SK-N-SH (cell line): ENCODE measurements at regions not wholly inside any gene's neighbourhood (a gene's known extent, or its start where the extent isn't known, plus 50 kb on each side); places are given as distances from the start of the nearest gene placed in this dataset.

ENCODE experiments used
- CTCF ChIA-PET: fragments of 300-600, 350-600 bp; formaldehyde crosslinking; extraction: SDS; loops from one replicate; lab custom pipeline; 2021; lab: Yijun Ruan, JAX
- POLR2A ChIA-PET: fragments of 350-600 bp; sonication (Branson Sonifier 250); formaldehyde crosslinking; extraction: SDS; loops from one replicate; lab custom pipeline; 2020; ENCODE audit warnings: antibody characterized with exemption, inconsistent platforms; lab: Yijun Ruan, JAX
- DNase-seq: peaks from one replicate; pipeline ENCODE4 v3.0.0; 2012
- H2AFZ ChIP-seq: fragments of 200-600 bp; sonication (generic); 2 replicates; pipeline ENCODE4 v1.8.1; 2016; ENCODE audit warnings: antibody characterized with exemption, mild to moderate bottlenecking, low read depth
- H3F3A ChIP-seq: fragments of 200-600 bp; sonication (generic); replicated peaks from 2 replicates; pipeline ENCODE3; 2016; ENCODE audit warnings: antibody characterized with exemption, mild to moderate bottlenecking; ENCODE audit not compliant: insufficient read depth
- H3K27ac ChIP-seq, 2 experiments: fragments of 200-500 bp in 1 of 2; fragments of 200-600 bp in 1 of 2; sonication (Bioruptor generic) in 1 of 2; sonication (generic), shearing (Covaris generic) in 1 of 2; 2 replicates each; pipeline versions ENCODE4 v1.5.1 to v1.6.1; 2014 to 2016; ENCODE audit warnings: low read depth in 2 of 2, inconsistent platforms in 1 of 2, low read length in 1 of 2, mild to moderate bottlenecking in 1 of 2, mixed read lengths in 1 of 2
- H3K27me3 ChIP-seq: fragments of 200-600 bp; sonication (generic), shearing (Covaris generic); 2 replicates; pipeline ENCODE4 v1.6.1; 2016; ENCODE audit warnings: mixed run types; ENCODE audit not compliant: insufficient read depth
- H3K36me3 ChIP-seq, 2 experiments: fragments of 200-500 bp in 1 of 2; fragments of 200-600 bp in 1 of 2; sonication (Bioruptor generic) in 1 of 2; sonication (generic) in 1 of 2; replicated peaks in 1 of 2; 2 replicates each; pipeline versions ENCODE3 to v1.5.1; 2014 to 2016; ENCODE audit warnings: low read length in 1 of 2, mild to moderate bottlenecking in 1 of 2; ENCODE audit not compliant: insufficient read depth in 2 of 2, control insufficient read depth in 1 of 2
- H3K4me1 ChIP-seq, 2 experiments: fragments of 200-500 bp in 1 of 2; fragments of 200-600 bp in 1 of 2; sonication (Bioruptor generic) in 1 of 2; sonication (generic), shearing (Covaris generic) in 1 of 2; 2 replicates each; pipeline versions ENCODE4 v1.5.1 to v1.6.1; 2014 to 2016; ENCODE audit warnings: low read depth in 1 of 2, low read length in 1 of 2, mixed run types in 1 of 2; ENCODE audit not compliant: insufficient read depth in 2 of 2, control insufficient read depth in 1 of 2
- H3K4me2 ChIP-seq: fragments of 200-600 bp; sonication (generic), shearing (Covaris generic); 2 replicates; pipeline ENCODE4 v1.6.1; 2017; ENCODE audit warnings: mixed run types
- H3K4me3 ChIP-seq, 2 experiments: fragments of 200-500 bp in 1 of 2; fragments of 200-600 bp in 1 of 2; sonication (Bioruptor generic) in 1 of 2; sonication (generic), shearing (Covaris generic) in 1 of 2; 2 replicates each; pipeline versions ENCODE4 v1.5.1 to v1.8.1; 2014 to 2016; ENCODE audit warnings: low read depth in 2 of 2, inconsistent platforms in 1 of 2, low read length in 1 of 2, mild to moderate bottlenecking in 1 of 2, mixed read lengths in 1 of 2, moderate library complexity in 1 of 2
- H3K79me2 ChIP-seq: fragments of 200-600 bp; sonication (generic); 2 replicates; pipeline ENCODE4 v1.8.1; 2017; ENCODE audit warnings: mild to moderate bottlenecking; ENCODE audit not compliant: insufficient read depth
- H3K9ac ChIP-seq: fragments of 200-600 bp; sonication (generic); 2 replicates; pipeline ENCODE4 v1.6.1; 2017; ENCODE audit warnings: mixed run types
- H3K9me2 ChIP-seq: fragments of 200-600 bp; sonication (generic); 2 replicates; pipeline ENCODE4 v1.6.1; 2017; ENCODE audit warnings: mixed run types
- H3K9me3 ChIP-seq: fragments of 200-600 bp; sonication (generic); 2 replicates; pipeline ENCODE4 v1.6.1; 2017; ENCODE audit warnings: mixed run types, mild to moderate bottlenecking, moderate library complexity
- H4K20me1 ChIP-seq: fragments of 200-600 bp; sonication (generic); 2 replicates; pipeline ENCODE4 v1.6.1; 2017; ENCODE audit warnings: mild to moderate bottlenecking, mixed run types; ENCODE audit not compliant: insufficient read depth
- CHD2 ChIP-seq: fragments of 150-350 bp; IDR thresholded peaks from 2 replicates; pipeline ENCODE4 v1.6.1; 2018; ENCODE audit warnings: low read length; ENCODE audit not compliant: partially characterized antibody
- ELF1 ChIP-seq: IDR thresholded peaks from 2 replicates; pipeline ENCODE4 v1.4.0; 2012
- EP300 ChIP-seq, 2 experiments: IDR thresholded peaks; 2 replicates each; pipeline versions ENCODE4 v1.4.0 to v1.6.1; 2012; ENCODE audit warnings: borderline replicate concordance in 1 of 2, low read depth in 1 of 2, low read length in 1 of 2
- EZH2phosphoT487 ChIP-seq: fragments of 200-600 bp; sonication (generic); IDR thresholded peaks from 2 replicates; pipeline ENCODE4 v1.6.1; 2017; ENCODE audit warnings: low read depth, mixed run types, mild to moderate bottlenecking, antibody characterized with exemption, moderate library complexity, borderline replicate concordance
- FOXJ3 ChIP-seq: sonication (generic); formaldehyde crosslinking; IDR thresholded peaks from 2 replicates; pipeline ENCODE4 v1.5.1; 2020; ENCODE audit warnings: mild to moderate bottlenecking, missing genetic modification reagents
- FOXM1 ChIP-seq: IDR thresholded peaks from 2 replicates; pipeline ENCODE4 v1.4.0; 2012; ENCODE audit warnings: low read depth, mild to moderate bottlenecking
- GABPA ChIP-seq: IDR thresholded peaks from 2 replicates; pipeline ENCODE4 v1.4.0; 2012; ENCODE audit warnings: low read depth, mild to moderate bottlenecking
- JUND ChIP-seq: IDR thresholded peaks from 2 replicates; pipeline ENCODE4 v1.4.0; 2012
- MEF2A ChIP-seq: IDR thresholded peaks from 2 replicates; pipeline ENCODE4 v1.4.0; 2012; ENCODE audit warnings: low read depth, borderline replicate concordance
- MXI1 ChIP-seq: IDR thresholded peaks from 2 replicates; pipeline ENCODE4 v1.6.1; 2012; ENCODE audit warnings: mild to moderate bottlenecking, low read depth, low read length, improper control_type of control experiment
- PBX3 ChIP-seq: IDR thresholded peaks from 2 replicates; pipeline ENCODE4; 2012
- POLR2AphosphoS5 ChIP-seq: IDR thresholded peaks from 2 replicates; pipeline ENCODE4 v1.6.1; 2012; ENCODE audit warnings: low read depth, low read length
- RAD21 ChIP-seq: IDR thresholded peaks from 2 replicates; pipeline ENCODE4 v1.6.1; 2012; ENCODE audit warnings: mild to moderate bottlenecking, low read length
- RCOR1 ChIP-seq: fragments of 150-350 bp; IDR thresholded peaks from 2 replicates; pipeline ENCODE4 v1.6.1; 2017; ENCODE audit warnings: antibody characterized with exemption, low read length
- RFX5 ChIP-seq: IDR thresholded peaks from 2 replicates; pipeline ENCODE4 v1.6.1; 2012; ENCODE audit warnings: mild to moderate bottlenecking, improper control_type of control experiment, low read length
- RXRA ChIP-seq: IDR thresholded peaks from 2 replicates; pipeline ENCODE4 v1.4.0; 2012; ENCODE audit warnings: low read depth, mild to moderate bottlenecking, borderline replicate concordance
- SIN3A ChIP-seq: IDR thresholded peaks from 2 replicates; pipeline ENCODE4 v1.6.1; 2012; ENCODE audit warnings: low read depth, mild to moderate bottlenecking, low read length, moderate library complexity, borderline replicate concordance
- TAF1 ChIP-seq: IDR thresholded peaks from 2 replicates; pipeline ENCODE4 v1.6.1; 2012; ENCODE audit warnings: low read depth, mild to moderate bottlenecking, low read length, moderate library complexity, borderline replicate concordance
- TCF12 ChIP-seq: IDR thresholded peaks from 2 replicates; pipeline ENCODE4 v1.4.0; 2012
- TEAD4 ChIP-seq: IDR thresholded peaks from 2 replicates; pipeline ENCODE4 v1.4.0; 2012; ENCODE audit warnings: mild to moderate bottlenecking, borderline replicate concordance; ENCODE audit not compliant: insufficient read depth
- YY1 ChIP-seq: IDR thresholded peaks from 2 replicates; pipeline ENCODE4 v1.4.0; 2012; ENCODE audit warnings: low read depth, mild to moderate bottlenecking
- ZBTB33 ChIP-seq: IDR thresholded peaks from 2 replicates; pipeline ENCODE4 v1.4.0; 2012; ENCODE audit warnings: low read depth, borderline replicate concordance
- WGBS: methylation state at CpG from one replicate; pipeline ENCODE4 v1.1.6; 2017; ENCODE audit warnings: low lambda C conversion rate; 5-methylcytosine and 5-hydroxymethylcytosine counted together
- TF ChIP-seq, protein P1 (sequence below): fragments of 150-350 bp; IDR thresholded peaks from 2 replicates; pipeline ENCODE4 v1.6.1; 2017; ENCODE audit warnings: antibody characterized with exemption, low read length, low read depth, borderline replicate concordance
- TF ChIP-seq, protein P2 (sequence below): fragments of 200-600 bp; sonication (generic); IDR thresholded peaks from 2 replicates; pipeline ENCODE4 v1.6.1; 2017; ENCODE audit warnings: antibody characterized with exemption, mild to moderate bottlenecking, moderate library complexity

DNA sequence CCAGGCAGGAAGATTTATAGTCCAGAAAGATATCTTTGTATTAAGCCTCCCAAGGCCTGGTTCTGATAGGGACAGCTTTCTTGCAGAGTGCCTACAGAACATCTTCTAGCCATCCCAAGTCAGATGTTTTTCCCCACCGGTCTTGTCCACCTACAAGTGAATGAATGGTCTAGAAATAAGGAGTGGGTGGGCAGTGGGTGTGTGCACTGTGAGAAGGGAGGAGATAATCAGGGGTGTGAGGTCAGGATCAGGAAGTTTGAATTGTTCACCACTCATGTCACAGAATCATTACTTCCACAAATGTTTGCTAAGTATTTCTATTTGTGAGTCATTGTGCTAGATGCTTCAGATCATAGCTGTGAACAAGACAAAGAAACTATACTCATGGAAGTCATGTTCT lies 332.6 kb downstream of the NKX6-1 start:
- no peak overlapping the region for H2AFZ ChIP-seq
- TF ChIP-seq RXRA (no peak), RAD21 (no peak), TAF1 (no peak), EP300 (IDR thresholded peaks at IDR 0.05; ENCODE audit: borderline replicate concordance in 1 of 2, low read depth in 1 of 2, low read length in 1 of 2) (no peak), TEAD4 (no peak), POLR2AphosphoS5 (no peak), EZH2phosphoT487 (no peak), CHD2 (no peak), ELF1 (no peak), JUND (no peak), RFX5 (no peak), SIN3A (no peak), TCF12 (no peak), MEF2A (no peak), RCOR1 (no peak), FOXM1 (no peak), YY1 (no peak)
- TF ChIP-seq, protein P1, sequence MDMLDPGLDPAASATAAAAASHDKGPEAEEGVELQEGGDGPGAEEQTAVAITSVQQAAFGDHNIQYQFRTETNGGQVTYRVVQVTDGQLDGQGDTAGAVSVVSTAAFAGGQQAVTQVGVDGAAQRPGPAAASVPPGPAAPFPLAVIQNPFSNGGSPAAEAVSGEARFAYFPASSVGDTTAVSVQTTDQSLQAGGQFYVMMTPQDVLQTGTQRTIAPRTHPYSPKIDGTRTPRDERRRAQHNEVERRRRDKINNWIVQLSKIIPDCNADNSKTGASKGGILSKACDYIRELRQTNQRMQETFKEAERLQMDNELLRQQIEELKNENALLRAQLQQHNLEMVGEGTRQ: no peak
- TF ChIP-seq, protein P2, sequence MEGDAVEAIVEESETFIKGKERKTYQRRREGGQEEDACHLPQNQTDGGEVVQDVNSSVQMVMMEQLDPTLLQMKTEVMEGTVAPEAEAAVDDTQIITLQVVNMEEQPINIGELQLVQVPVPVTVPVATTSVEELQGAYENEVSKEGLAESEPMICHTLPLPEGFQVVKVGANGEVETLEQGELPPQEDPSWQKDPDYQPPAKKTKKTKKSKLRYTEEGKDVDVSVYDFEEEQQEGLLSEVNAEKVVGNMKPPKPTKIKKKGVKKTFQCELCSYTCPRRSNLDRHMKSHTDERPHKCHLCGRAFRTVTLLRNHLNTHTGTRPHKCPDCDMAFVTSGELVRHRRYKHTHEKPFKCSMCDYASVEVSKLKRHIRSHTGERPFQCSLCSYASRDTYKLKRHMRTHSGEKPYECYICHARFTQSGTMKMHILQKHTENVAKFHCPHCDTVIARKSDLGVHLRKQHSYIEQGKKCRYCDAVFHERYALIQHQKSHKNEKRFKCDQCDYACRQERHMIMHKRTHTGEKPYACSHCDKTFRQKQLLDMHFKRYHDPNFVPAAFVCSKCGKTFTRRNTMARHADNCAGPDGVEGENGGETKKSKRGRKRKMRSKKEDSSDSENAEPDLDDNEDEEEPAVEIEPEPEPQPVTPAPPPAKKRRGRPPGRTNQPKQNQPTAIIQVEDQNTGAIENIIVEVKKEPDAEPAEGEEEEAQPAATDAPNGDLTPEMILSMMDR: no peak
- no peaks in the 10 kb centered on the region for H3K27me3 ChIP-seq
- no peaks in the 10 kb centered on the region for H4K20me1 ChIP-seq
- no peaks in the 10 kb centered on the region for H3K79me2 ChIP-seq
- H3K4me3 ChIP-seq: no peak overlapping the region
- H3K9ac ChIP-seq: no peak overlapping the region
- no peaks in the 10 kb centered on the region for H3K4me1 ChIP-seq
- POLR2A ChIA-PET: no interaction called here
- no peak overlapping the region for H3K4me2 ChIP-seq
- no peaks in the 10 kb centered on the region for H3K9me2 ChIP-seq
- 13% methylated on average over 1 of the region's 1 CpG for WGBS
- no peaks in the 10 kb centered on the region for H3K36me3 ChIP-seq
- no peak overlapping the region for H3K27ac ChIP-seq
- no peaks in the 10 kb centered on the region for H3F3A ChIP-seq
- DNase-seq: no peak
- CTCF ChIA-PET: interaction anchor here (1.1 to 2.0 kb wide), 2 partner anchors 8 to 285 kb away, joined by 3 to 6 read pairs; no protein-coding TSS in a partner anchor
- H3K9me3 ChIP-seq: no peaks in the 10 kb centered on the region

- CTCF ChIA-PET: no interaction called here
- H3K4me3 ChIP-seq: no peak overlapping the region
- no peak for TF ChIP-seq RCOR1
- TF ChIP-seq CHD2: no peak
- TF ChIP-seq MXI1: no peak
- TF ChIP-seq MEF2A: no peak
- no peak for TF ChIP-seq ZBTB33
- TF ChIP-seq FOXJ3 (CRISPR knock-in tag): no peak
- no peak for TF ChIP-seq FOXM1
- TF ChIP-seq RAD21: no peak
- no peak for TF ChIP-seq PBX3
- TF ChIP-seq ELF1: no peak
- no peak for TF ChIP-seq GABPA
- TF ChIP-seq, all 33 proteins: peak for 0
- no peaks in the 10 kb centered on the region for H3K36me3 ChIP-seq
- 32% methylated on average over 4 of the region's 4 CpGs for WGBS
- no peak overlapping the region for H3K27ac ChIP-seq
- DNase-seq: no peak
- no peaks in the 10 kb centered on the region for H3K9me2 ChIP-seq
- no peak overlapping the region for H2AFZ ChIP-seq
- no peaks in the 10 kb centered on the region; the same call in 1 of the 2 replicates for H3K27me3 ChIP-seq
- no peaks in the 10 kb centered on the region for H3K9me3 ChIP-seq
- POLR2A ChIA-PET: no interaction called here
- H3K4me1 ChIP-seq: no peaks in the 10 kb centered on the region
- H3K4me2 ChIP-seq: no peak overlapping the region
- H4K20me1 ChIP-seq: no peaks in the 10 kb centered on the region
- H3K79me2 ChIP-seq: no peaks in the 10 kb centered on the region
- H3F3A ChIP-seq: no peaks in the 10 kb centered on the region
- no peak overlapping the region for H3K9ac ChIP-seq
Measured at GRCh38 chr4:84164201-84164600, 334.9 kb downstream of the NKX6-1 start.
